ENCODE measurements at regions not wholly inside any gene's neighbourhood (a gene's known extent, or its start where the extent isn't known, plus 50 kb on each side); places are given as distances from the start of the nearest gene placed in this dataset.
A peak's percentile ranks its signal among the peaks of the same experiment; 100 is the strongest.

- intact Hi-C loops (cut with DNase I) = no loop called here
- ATAC-seq = no peak
These were observed 52.3 kb downstream of the PLEKHG1 start for GRCh38 chr6:150651808-150652470.

GRCh38 chr6:150652848-150653613, 53.3 kb downstream of the PLEKHG1 start:
- DNase-seq = no peak
- no peak for ATAC-seq
- intact Hi-C loops (cut with DNase I) = no loop called here

More at GRCh38 chr6:150651808-150652470, 52.3 kb downstream of the PLEKHG1 start:
- no peak for DNase-seq

- intact Hi-C loops (cut with DNase I) = no loop called here
- DNase-seq (no peak), ATAC-seq (no peak)
These were observed 54.9 kb downstream of the PLEKHG1 start for GRCh38 chr6:150654608-150655007.

GRCh38 chr6:150656156-150656555, 56.5 kb downstream of the PLEKHG1 start:
- DNase-seq (no peak), ATAC-seq (no peak)
- intact Hi-C loops (cut with DNase I) = no loop called here

- intact Hi-C loops (cut with DNase I) = no loop called here
- DNase-seq (no peak), ATAC-seq (no peak)
These were observed 58.7 kb downstream of the PLEKHG1 start for GRCh38 chr6:150658421-150658820.

- intact Hi-C loops (cut with DNase I) = no loop called here
- ATAC-seq (no peak), DNase-seq (no peak)
These were observed 59.5 kb downstream of the PLEKHG1 start for GRCh38 chr6:150659046-150659763.

GRCh38 chr6:150661216-150662007, 61.7 kb downstream of the PLEKHG1 start:
- DNase-seq (no peak), ATAC-seq (no peak)
- intact Hi-C loops (cut with DNase I) = no loop called here

GRCh38 chr6:150662814-150663213, 63.1 kb downstream of the PLEKHG1 start:
- ATAC-seq = no peak
- intact Hi-C loops (cut with DNase I) = no loop called here
- no peak for DNase-seq

GRCh38 chr6:150664091-150664490, 64.4 kb downstream of the PLEKHG1 start:
- DNase-seq (no peak), ATAC-seq (no peak)
- intact Hi-C loops (cut with DNase I) = no loop called here

GRCh38 chr6:150666071-150666470, 66.4 kb downstream of the PLEKHG1 start:
- ATAC-seq (peak; percentile 17 to 40), DNase-seq (peak; percentile 28)
- intact Hi-C loops (cut with DNase I) = no loop called here

GRCh38 chr6:150667359-150667758, 67.7 kb downstream of the PLEKHG1 start:
- intact Hi-C loops (cut with DNase I) = no loop called here
- no peak for ATAC-seq

GRCh38 chr6:150667977-150668716, 68.5 kb downstream of the PLEKHG1 start:
- peak; percentile 95 to 96 for ATAC-seq
- intact Hi-C loops (cut with DNase I) = no loop called here

More at GRCh38 chr6:150667359-150667758, 67.7 kb downstream of the PLEKHG1 start:
- no peak for DNase-seq

GRCh38 chr6:150668900-150669302, 69.2 kb downstream of the PLEKHG1 start:
- DNase-seq (no peak), ATAC-seq (peak in 1 of 2 donors; percentile 38)
- intact Hi-C loops (cut with DNase I) = no loop called here

More at GRCh38 chr6:150667977-150668716, 68.5 kb downstream of the PLEKHG1 start:
- DNase-seq = peak; percentile 94

GRCh38 chr6:150670311-150670710, 70.6 kb downstream of the PLEKHG1 start:
- intact Hi-C loops (cut with DNase I) = loop anchor here in 1 of 2 donors (10.0 kb wide), 1 partner anchor 256 kb away; no protein-coding TSS in a partner anchor
- DNase-seq = no peak
- ATAC-seq = no peak

GRCh38 chr6:150672800-150673199, 73.1 kb downstream of the PLEKHG1 start:
- DNase-seq (no peak), ATAC-seq (no peak)
- intact Hi-C loops (cut with DNase I) = loop anchor here in 1 of 2 donors (10.0 kb wide), 1 partner anchor 258 kb away; no protein-coding TSS in a partner anchor

GRCh38 chr6:150673720-150674346, 74.1 kb downstream of the PLEKHG1 start:
- intact Hi-C loops (cut with DNase I) = loop anchor here in 1 of 2 donors (10.0 kb wide), 1 partner anchor 259 kb away; no protein-coding TSS in a partner anchor
- ATAC-seq = no peak

GRCh38 chr6:150676344-150676743, 76.7 kb downstream of the PLEKHG1 start:
- no peak for ATAC-seq
- intact Hi-C loops (cut with DNase I) = loop anchor here in 1 of 2 donors (10.0 kb wide), 1 partner anchor 262 kb away; no protein-coding TSS in a partner anchor
- DNase-seq = no peak

More at GRCh38 chr6:150673720-150674346, 74.1 kb downstream of the PLEKHG1 start:
- no peak for DNase-seq

GRCh38 chr6:150676772-150677171, 77.1 kb downstream of the PLEKHG1 start:
- ATAC-seq (no peak), DNase-seq (no peak)
- intact Hi-C loops (cut with DNase I) = loop anchor here in 1 of 2 donors (10.0 kb wide), 1 partner anchor 262 kb away; no protein-coding TSS in a partner anchor
